ENCODE measurements at regions not wholly inside any gene's neighbourhood (a gene's known extent, or its start where the extent isn't known, plus 50 kb on each side); places are given as distances from the start of the nearest gene placed in this dataset.

- DNase-seq, result no peak
Measured at GRCh38 chr3:24598695-24599470, 104.2 kb upstream of the THRB start.

DNA sequence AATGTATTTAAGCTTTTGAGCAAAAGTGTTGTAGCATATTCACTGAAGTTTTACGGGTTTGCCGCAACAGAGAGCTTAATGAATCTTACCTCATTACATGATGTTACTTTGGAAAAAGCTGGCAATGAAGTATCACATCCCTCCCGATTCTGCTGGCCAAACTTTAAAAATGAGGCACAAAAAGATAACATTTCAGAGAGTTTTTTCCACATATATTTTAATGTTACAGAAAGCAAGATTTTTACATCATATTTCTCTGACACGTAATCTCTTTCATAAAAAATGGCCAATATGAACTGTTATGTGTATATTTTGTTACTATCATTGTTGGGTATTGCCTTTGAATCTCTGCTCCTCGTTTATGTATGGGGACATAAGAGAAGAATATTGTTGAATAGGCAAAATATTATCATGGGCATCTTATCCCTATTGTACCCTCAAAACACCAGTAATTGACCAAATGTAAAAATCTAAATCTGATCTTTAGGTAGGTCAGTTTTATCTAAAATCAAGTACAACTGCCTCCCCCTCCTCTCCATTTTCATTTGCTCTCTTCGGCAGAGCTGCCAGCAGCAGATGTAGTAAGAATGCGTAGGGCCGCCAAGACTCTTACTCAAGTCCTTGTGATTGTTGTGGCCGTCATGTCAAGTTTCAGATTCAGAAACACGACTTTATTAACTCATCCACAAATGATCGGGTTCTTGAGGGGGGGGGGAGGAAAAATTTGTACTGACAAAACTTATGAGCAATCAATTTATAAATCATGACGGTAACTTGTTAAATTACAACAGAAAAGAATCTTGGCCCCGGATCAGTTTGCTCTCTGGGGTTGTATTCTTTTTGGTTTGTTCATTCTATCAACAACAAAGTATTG lies 106.7 kb upstream of the THRB start:
- no peak for DNase-seq

DNA sequence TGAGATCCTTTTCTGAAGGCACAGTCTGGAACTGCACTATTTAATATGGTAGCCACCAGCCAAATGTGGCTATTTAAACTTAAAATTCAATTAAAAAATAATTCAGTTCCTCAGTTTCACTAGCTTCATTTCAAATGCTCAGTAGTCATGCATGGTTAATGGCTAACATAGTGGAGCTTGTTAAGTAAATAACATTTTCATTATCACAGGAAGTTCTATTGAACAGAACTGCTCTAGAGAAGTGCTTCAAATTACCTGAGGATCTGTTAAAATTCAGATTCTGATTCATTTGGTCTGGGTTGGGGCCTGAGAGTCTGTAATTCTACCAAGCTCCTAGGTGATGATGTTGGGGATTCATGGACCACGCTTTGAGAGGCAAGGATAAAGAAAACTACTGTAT lies 109.6 kb upstream of the THRB start:
- DNase-seq, result no peak

DNA sequence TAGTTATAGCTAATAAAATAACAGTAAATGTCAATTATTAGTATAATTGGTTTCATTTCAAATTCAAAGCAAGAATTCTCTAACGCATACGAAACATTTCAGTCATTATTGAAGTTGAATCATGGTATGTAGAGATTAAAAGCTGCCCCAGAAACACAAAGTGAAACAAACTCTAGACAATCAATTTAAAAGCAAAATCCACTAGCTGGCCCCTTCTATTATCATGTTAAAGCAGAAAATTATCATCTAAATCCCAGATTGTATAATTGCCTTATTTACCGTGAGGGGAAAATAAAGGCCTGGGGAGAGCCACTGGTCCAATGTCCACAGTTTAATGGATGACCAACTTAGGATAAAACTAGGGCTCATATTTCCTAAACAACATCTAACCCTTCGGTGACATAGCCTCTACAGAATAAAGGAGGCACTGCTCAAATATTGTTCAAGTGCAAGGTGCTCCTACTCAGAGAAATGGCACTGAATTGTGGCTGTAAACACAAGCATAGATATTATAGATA lies 110.9 kb upstream of the THRB start:
- no peak for DNase-seq

- DNase-seq, result no peak
Measured at GRCh38 chr3:24607281-24607680, 112.6 kb upstream of the THRB start.

- DNase-seq, result no peak
Measured at GRCh38 chr3:24608701-24609390, 114.2 kb upstream of the THRB start.

DNA sequence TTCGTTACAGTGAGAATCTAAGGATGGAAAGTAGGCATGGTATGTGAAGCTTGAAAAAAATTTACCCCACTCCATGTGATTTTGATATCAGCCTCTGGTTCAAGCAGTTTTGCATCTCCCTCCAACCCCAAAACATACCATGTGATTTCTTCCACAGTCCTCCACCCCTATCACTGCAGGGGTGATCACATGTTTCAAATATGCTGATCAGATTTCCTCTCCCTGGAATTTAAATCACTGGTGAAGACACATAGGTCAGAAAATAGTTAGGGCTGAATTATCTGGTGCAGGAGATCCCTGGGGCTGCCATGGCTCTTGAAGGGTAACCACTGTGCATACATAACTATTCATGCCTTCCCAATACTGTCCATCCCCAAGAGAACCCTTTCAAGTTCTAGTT lies 119.7 kb upstream of the THRB start:
- DNase-seq, result no peak

- no peak for DNase-seq
Measured at GRCh38 chr3:24615177-24615576, 120.5 kb upstream of the THRB start.

DNA sequence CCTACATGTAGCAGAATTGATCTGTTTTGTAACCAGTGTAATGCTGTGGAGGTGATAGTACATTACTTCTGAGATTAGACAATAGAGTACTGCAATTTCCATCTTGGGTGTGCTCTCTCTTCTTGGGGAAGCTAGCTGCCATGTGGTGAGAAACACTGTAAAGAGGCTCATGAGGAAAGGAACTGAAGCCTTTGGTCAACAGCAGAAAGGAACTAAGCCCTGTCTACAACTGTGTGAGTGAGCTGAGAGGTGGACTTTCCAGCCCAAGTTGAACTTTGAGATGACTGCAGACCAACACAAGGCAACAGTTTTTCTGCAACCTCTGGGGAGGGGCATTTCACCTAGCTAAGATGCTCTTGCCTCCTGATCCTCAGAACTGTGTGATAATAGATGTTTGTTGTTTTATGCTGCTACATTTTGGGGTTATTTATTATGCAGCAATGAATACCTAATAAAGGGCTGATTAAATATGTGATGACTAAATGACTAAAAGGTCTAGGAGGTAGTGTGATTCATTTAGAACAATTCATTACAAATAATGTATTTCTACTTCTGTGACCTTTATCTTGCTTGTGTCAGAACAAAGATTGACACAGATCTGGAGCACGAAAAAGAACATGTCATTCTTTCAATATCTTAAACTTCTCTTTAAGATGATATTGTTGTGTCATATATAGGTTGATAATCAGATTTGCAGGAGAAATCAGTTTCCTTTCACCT lies 121.6 kb upstream of the THRB start:
- DNase-seq, result no peak

DNA sequence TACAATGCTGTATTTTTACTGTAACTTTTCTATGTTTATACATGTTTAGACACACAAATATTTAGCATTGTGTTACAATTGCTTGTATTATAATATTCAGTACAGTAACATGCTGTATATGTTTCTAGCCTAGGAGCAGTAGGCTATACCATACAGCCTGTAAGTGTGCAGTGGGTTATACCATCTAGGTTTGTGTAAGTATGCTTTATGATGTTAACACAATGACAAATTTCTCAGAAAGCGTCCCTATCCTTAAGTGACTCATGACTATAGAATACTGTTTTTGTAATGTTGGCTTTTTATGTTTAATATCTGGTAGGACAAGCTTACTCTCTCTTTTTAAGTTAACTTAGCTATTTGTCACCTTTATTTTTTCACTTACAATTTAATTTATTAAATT lies 127.5 kb upstream of the THRB start:
- DNase-seq, result no peak

DNA sequence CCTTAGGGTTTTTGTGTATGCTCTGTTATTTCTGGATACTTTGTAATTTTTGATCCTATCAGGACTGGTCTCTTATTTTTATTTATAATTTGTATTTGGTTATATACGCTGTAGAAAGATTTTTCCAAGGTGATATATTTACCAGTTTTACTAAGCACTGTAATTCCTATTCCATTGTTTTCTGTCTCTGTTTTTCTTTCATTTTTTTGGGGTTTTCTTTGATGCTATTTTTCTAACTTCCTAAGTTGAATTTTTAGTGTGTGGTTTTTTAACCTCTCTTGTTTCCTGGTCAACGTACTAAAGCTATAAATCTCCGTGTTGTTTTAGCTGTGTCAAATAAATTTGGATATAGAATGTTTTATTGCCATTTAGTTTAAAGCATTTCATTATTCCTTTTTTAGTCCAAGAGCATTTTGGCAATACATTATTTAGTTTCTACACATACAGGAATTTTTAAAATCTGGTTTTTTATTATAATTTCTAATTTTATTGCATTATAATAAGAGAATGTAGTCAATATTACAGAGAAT lies 128.1 kb upstream of the THRB start:
- DNase-seq, result no peak

GRCh38 chr3:24623657-24624056 lies 129.0 kb upstream of the THRB start:
- DNase-seq, result no peak

DNA sequence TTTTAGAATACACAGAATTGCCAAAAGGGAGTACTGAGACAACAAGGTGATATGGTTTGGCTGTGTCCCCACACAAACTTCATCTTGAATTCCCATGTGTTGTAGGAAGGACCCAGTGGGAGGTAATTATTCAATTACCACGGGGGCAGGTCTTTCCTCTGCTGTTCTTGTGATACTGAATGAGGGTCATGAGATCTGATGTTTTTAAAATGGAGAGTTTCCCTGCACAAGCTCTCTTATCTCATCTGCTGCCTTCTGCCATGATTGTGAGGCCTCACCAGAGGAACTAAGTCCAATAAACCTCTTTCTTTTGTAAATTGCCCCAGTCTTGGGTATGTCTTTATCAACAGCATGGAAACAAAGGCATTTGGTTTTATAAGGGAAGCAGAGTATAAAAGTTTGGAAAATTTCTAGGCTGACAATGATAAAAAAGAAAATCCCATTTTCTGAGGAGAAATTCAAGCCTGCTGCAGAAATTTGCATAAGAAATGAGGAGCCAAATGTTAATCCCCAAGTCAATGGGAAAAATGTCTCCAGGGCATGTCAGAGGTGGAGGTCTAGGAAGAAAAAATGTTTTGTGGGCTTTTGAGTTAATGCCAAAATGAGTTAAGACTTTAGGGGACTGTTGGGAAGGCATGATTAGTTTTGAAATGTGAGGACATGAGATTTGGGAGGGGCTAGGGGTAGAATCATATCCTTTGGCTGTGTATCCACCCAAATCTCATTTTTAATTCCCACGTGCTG lies 130.5 kb upstream of the THRB start:
- DNase-seq, result no peak

DNA sequence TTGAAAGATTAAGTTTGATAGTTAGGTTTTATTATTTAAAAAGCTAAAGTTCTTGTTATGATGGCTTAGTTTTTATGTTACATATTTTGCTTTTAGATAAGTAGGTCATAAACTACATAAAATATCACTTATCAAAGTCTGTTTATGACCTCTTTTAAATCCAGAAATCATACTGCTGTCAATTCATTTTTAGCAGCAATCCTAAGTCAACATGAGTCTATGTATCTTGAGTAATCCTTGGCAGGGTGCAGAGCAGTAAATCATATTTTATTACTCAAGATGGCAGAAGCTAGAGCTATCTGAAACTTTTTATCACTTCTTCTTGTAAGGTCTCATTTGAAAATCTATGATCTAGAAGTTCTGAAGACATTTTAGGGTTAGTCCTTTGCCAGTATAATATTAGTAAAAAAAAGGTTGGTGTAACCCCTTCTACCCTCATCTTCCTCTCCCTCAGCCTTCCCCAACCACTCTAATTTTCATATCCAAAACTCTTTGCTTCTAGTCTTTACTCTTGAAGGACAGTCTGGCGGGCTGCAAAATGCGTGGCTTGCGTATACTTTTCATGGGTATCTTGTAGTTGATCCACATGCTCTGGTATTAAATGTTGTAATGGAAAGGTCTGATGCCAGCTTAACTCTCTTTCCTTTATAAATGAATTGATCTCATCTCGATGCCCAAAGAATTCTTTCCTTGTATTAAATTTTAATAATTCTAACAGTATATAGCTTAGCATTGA lies 134.0 kb upstream of the THRB start:
- no peak for DNase-seq

GRCh38 chr3:24631481-24631880 lies 136.8 kb upstream of the THRB start:
- no peak for DNase-seq

- DNase-seq, result no peak
Measured at GRCh38 chr3:24639061-24639460, 144.4 kb upstream of the THRB start.

- no peak for DNase-seq
Measured at GRCh38 chr3:24639481-24640329, 145.1 kb upstream of the THRB start.

DNA sequence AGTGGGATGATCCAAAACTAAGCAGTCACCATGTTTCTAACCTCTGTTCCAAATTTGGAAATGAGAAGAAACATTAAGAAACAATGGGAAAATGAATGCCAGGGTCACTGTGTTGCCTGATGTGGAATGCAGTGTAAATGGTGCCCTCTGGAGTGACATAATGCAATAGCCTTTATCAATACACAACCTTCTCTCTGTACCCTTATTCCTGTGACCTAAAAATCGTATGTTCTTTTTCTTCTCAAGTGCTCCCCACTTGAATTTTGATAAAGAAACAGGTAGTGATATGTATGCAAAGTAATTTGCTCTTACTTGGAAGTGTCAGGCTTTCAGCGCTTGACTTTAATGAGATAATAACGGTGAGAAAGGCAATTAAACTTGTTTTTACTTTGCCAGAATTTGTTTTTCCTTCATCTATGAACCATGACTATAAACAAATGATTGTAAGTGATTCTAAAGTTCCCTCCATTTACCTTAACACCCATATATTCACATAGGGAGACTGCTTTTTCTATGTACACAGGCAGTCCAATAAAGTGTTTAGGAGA lies 145.8 kb upstream of the THRB start:
- no peak for DNase-seq

DNA sequence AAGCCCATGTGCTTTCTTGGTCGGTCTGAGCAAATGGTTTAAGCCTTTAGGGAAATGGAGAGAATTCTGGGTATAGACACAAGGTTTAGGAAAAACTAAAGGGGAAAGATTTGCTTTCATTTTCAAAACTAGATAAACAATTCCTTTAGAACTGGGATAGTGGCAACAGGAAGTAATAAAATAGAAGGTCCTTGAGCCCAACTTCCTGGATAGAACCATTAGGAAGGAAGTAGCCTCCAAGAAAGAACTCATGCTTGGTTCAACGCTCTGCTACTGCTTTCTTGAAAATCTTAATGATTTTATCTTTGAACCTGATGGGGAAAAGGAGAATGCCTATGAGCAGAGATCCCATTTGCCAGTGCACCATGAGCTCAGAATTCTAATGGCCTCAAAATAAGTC lies 147.0 kb upstream of the THRB start:
- no peak for DNase-seq

- DNase-seq, result no peak
Measured at GRCh38 chr3:24645047-24645446, 150.4 kb upstream of the THRB start.
